GM19463 (cell line): ENCODE measurements at regions not wholly inside any gene's neighbourhood (a gene's known extent, or its start where the extent isn't known, plus 50 kb on each side); places are given as distances from the start of the nearest gene placed in this dataset.

ENCODE experiments used
- ATAC-seq: cut with Tn5 transposase; IDR thresholded peaks from one replicate; pipeline ENCODE4 v1.9.1; 2021; ENCODE audit warnings: mild to moderate bottlenecking, moderate library complexity; ENCODE audit not compliant: unreplicated experiment

DNA sequence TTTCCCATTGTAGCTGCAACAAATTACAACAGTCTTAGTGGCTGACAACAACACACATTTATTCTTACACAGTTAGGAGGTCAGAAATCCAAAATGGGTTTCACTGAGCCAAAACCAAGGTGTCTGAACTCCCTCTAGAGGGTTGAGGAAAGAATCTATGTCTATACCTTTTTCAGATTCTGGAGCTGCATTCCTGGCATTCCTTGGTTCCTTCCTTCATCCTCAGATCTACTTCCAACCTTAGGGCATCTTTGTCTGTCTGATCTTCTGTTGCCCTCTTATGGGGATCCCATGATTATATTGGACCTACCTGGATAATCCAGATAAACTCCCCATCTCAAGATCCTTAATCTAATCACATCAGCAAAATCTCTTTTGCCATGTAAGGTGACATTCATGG lies 540.9 kb upstream of the MAP3K7 start:
- ATAC-seq = no peak

GRCh38 chr6:91126876-91127275 lies 540.0 kb upstream of the MAP3K7 start:
- ATAC-seq = no peak

DNA sequence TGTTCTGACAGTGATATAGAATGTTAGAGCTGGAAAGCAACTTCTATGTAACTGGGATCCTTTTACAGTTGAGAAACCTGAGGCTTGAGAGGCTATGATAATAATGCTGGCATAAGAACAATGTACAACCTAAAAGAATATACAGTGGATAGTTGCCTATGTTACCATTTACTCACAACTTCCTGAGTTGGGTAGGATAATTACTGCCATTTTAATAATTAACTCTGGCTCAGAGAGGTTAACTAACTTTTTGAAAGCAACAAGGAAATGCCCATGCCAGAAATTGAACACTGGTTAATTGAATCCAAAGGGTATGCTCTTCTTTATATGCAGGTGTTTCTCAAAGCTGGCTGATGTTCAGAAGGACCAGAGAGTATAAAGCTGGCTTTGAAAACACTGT lies 530.7 kb upstream of the MAP3K7 start:
- no peak for ATAC-seq

DNA sequence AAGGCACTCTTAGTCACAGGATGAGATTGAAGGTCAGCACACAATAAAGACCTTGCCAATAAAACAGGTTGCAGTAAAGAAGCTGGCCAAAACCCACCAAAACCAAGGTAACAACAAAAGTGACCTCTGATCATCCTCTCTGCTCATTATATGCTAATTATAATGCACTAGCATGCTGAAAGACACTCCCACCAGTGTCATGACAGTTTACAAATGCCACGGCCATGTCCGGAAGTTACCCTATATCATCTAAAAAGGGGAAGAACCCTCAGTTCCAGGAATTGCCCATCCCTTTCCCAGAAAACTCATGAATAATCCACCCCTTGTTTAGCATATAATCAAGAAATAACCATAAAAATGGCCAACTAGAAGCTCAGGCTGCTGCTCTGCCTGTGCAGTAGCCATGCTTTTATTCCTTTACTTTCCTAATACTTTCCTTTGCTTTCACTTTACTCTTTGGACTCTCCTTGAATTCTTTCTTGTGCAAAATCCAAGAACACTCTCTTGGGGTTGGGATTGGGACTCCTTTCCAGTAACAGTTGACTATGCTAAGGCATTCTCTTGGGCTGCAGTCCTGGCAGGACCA lies 527.3 kb upstream of the MAP3K7 start:
- no peak for ATAC-seq

DNA sequence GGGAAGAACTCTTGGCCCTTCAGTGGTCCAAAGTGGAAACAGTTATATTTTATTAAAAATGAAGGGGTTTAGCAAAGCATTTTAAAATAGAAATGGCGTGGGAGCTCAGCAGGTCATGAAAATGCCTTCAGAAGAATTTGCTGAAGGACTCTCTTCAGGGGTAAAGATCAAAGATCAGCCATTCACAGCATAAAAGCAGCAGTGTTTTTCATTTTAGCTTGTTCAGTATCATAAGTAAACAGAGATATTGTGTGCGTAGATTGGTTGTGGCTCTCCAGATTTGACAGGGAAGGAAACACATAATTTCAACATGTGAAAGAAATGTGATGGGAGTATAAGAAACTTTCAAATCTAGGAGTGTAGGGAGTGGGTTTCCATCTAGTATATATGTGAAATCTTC lies 519.2 kb upstream of the MAP3K7 start:
- no peak for ATAC-seq

DNA sequence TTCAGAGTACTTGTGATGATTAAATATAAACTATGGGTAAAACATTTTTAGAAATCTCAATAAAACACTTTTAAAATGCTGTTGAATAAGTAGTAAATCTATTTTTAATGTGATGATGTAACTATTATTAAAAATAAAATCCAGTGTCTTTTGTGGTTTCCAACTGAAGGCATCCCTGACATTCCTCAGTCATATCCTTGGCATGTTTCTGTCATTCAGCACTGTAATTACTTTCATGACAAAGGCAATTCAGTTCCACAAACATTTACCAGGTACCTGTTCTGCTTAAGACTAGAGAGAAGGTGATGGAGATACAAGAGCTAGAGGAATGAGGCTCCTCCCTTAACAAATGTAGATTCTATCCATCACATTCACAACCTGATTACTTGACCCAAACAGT lies 518.7 kb upstream of the MAP3K7 start:
- ATAC-seq = no peak

GRCh38 chr6:91099479-91099878 lies 512.6 kb upstream of the MAP3K7 start:
- ATAC-seq = peak; percentile 39

DNA sequence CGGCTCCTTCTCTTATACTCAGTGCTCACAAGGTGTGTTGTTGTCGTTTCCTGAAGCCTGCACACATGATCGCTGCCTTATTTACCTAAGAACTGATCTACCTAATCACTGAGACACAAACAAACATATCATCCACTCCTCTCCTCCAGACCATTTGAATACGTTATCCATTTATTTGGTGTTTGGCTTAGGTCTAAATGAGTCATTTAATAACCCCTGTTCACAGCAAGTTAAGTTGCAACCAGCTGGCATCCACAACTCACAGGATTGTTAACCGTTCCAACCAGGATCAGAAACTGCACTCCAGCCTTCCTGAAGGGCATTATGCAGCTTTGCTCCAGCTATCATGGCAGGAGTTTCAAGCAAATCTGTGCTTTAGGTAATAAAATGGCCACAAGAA lies 511.1 kb upstream of the MAP3K7 start:
- ATAC-seq = no peak

DNA sequence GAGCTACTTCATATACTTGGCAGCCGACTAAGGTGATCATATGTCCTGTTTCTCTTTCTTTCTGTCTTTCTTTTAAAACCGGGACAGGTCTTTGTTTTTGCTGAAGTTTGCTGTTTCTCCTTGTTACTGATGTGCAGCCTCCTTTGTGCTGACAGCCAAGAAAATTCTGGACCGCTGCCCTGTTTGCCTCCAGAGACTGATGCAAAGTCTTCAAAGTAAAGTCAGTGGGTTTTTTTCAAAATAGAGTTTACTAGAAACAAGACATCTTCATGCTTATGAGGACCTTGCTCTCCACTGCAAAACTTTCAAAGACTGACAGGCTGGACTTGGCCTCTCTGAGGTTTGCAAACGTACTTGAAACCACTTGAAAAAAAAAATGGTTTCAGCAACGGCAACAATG lies 510.5 kb upstream of the MAP3K7 start:
- no peak for ATAC-seq

GRCh38 chr6:91094806-91095475 lies 508.1 kb upstream of the MAP3K7 start:
- no peak for ATAC-seq

DNA sequence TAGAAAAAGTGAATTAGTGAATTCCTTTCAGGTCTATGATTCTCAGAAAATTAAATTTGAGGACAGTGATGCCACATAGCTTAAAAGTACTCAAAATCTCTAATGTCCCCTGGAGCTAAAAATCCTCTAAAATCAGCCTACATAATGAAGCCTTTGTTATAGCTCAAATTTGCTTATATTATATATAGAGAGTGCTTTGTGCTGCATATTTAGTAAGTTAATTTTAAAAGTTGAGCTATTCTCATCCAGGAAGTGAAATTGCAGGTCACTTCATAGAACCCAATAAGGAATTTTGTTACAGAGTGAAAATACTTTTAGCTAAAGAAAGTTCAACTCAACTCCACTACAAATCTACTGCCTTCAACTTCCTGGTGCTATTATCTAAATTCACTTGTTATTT lies 507.5 kb upstream of the MAP3K7 start:
- no peak for ATAC-seq

- ATAC-seq = no peak
Observed at GRCh38 chr6:91088976-91089375, 502.1 kb upstream of the MAP3K7 start.

GRCh38 chr6:91088515-91088914 lies 501.6 kb upstream of the MAP3K7 start:
- no peak for ATAC-seq

- ATAC-seq = no peak
Observed at GRCh38 chr6:91087908-91088307, 501.0 kb upstream of the MAP3K7 start.

- no peak for ATAC-seq
Observed at GRCh38 chr6:91083211-91083610, 496.3 kb upstream of the MAP3K7 start.

- no peak for ATAC-seq
Observed at GRCh38 chr6:91082311-91082832, 495.5 kb upstream of the MAP3K7 start.

GRCh38 chr6:91081452-91082067 lies 494.7 kb upstream of the MAP3K7 start:
- peak; percentile 80 for ATAC-seq

GRCh38 chr6:91080871-91081270 lies 494.0 kb upstream of the MAP3K7 start:
- ATAC-seq = no peak

DNA sequence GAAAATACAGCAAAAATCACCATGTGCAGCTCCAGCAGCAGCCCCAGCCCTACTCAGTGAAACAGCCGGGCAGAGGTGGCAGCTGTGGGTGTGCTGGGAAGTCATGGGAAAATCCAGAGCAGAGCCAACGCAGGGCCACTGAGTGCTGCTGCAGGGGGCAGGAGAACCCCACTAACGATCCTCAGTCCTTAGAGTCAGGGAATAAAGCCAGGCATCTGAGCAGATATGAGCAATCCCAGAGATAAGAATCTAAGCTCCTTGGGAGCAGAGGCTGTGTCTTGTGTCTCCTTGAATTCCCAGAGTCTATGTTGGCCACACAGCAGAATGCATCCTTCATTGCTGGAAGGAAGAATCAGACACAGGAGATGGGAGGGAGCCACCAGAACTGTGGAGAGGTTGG lies 493.1 kb upstream of the MAP3K7 start:
- ATAC-seq = no peak

DNA sequence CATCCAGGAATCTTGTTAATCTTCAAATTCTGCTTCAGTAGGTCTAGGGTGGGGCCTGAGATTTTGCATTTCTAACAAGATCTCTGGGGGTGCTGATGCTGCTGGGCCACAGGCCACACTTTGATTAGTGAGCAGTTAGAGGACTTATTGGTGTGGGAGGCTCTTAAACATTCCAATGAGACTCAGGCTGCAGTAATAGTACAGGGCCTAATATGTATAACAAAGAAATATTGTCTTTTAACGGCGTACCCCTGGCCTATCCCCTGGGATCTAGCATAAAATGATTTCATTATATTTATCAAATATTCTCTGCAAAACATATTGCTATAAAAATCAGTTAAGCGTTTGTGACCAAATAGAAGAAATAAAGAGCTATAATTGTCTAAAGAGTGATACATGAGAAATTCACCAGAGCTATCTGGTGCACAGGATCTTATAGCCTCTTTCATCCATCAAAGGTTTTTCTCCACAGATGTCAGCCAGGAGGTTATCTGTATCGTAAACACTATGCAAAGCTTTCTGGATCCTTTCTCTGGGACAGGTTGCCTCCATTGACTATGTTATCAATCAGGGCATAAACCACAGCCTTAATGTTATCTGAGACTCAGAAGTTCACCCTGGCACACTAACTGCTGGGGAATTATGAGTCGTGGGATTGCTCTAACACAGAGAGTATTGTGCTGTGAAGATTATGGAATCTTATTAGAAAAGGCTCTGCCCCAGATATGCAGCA lies 488.5 kb upstream of the MAP3K7 start:
- no peak for ATAC-seq

- ATAC-seq = no peak
Observed at GRCh38 chr6:91063362-91063761, 476.5 kb upstream of the MAP3K7 start.

DNA sequence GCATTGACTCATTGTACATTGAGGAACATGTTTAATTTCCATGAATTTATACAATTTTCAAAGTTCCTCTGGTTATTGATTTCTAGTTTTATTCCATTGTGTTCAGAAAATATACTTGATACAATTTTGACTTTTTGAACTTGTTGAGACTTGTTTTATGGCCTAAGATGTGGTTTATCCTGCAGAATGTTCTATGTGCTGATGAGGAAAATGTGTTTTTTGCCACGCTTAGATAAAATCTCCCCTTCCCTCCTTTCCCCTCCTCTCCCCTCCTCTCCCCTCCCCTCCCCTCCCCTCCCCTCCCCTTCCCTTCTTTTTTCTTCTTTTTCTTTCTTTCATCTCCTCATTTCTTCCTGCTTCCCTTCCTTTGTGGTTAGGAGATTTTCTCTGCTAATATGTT lies 470.8 kb upstream of the MAP3K7 start:
- no peak for ATAC-seq
